SK-N-SH (cell line): ENCODE measurements at regions not wholly inside any gene's neighbourhood (a gene's known extent, or its start where the extent isn't known, plus 50 kb on each side); places are given as distances from the start of the nearest gene placed in this dataset.

Source experiments
- CTCF ChIA-PET: fragments of 300-600, 350-600 bp; formaldehyde crosslinking; extraction: SDS; loops from one replicate; lab custom pipeline; 2021; lab: Yijun Ruan, JAX
- POLR2A ChIA-PET: fragments of 350-600 bp; sonication (Branson Sonifier 250); formaldehyde crosslinking; extraction: SDS; loops from one replicate; lab custom pipeline; 2020; ENCODE audit warnings: antibody characterized with exemption, inconsistent platforms; lab: Yijun Ruan, JAX
- DNase-seq: peaks from one replicate; pipeline ENCODE4 v3.0.0; 2012
- H2AFZ ChIP-seq: fragments of 200-600 bp; sonication (generic); 2 replicates; pipeline ENCODE4 v1.8.1; 2016; ENCODE audit warnings: antibody characterized with exemption, mild to moderate bottlenecking, low read depth
- H3F3A ChIP-seq: fragments of 200-600 bp; sonication (generic); replicated peaks from 2 replicates; pipeline ENCODE3; 2016; ENCODE audit warnings: antibody characterized with exemption, mild to moderate bottlenecking; ENCODE audit not compliant: insufficient read depth
- H3K27ac ChIP-seq, 2 experiments: fragments of 200-500 bp in 1 of 2; fragments of 200-600 bp in 1 of 2; sonication (Bioruptor generic) in 1 of 2; sonication (generic), shearing (Covaris generic) in 1 of 2; 2 replicates each; pipeline versions ENCODE4 v1.5.1 to v1.6.1; 2014 to 2016; ENCODE audit warnings: low read depth in 2 of 2, inconsistent platforms in 1 of 2, low read length in 1 of 2, mild to moderate bottlenecking in 1 of 2, mixed read lengths in 1 of 2
- H3K27me3 ChIP-seq: fragments of 200-600 bp; sonication (generic), shearing (Covaris generic); 2 replicates; pipeline ENCODE4 v1.6.1; 2016; ENCODE audit warnings: mixed run types; ENCODE audit not compliant: insufficient read depth
- H3K36me3 ChIP-seq, 2 experiments: fragments of 200-500 bp in 1 of 2; fragments of 200-600 bp in 1 of 2; sonication (Bioruptor generic) in 1 of 2; sonication (generic) in 1 of 2; replicated peaks in 1 of 2; 2 replicates each; pipeline versions ENCODE3 to v1.5.1; 2014 to 2016; ENCODE audit warnings: low read length in 1 of 2, mild to moderate bottlenecking in 1 of 2; ENCODE audit not compliant: insufficient read depth in 2 of 2, control insufficient read depth in 1 of 2
- H3K4me1 ChIP-seq, 2 experiments: fragments of 200-500 bp in 1 of 2; fragments of 200-600 bp in 1 of 2; sonication (Bioruptor generic) in 1 of 2; sonication (generic), shearing (Covaris generic) in 1 of 2; 2 replicates each; pipeline versions ENCODE4 v1.5.1 to v1.6.1; 2014 to 2016; ENCODE audit warnings: low read depth in 1 of 2, low read length in 1 of 2, mixed run types in 1 of 2; ENCODE audit not compliant: insufficient read depth in 2 of 2, control insufficient read depth in 1 of 2
- H3K4me2 ChIP-seq: fragments of 200-600 bp; sonication (generic), shearing (Covaris generic); 2 replicates; pipeline ENCODE4 v1.6.1; 2017; ENCODE audit warnings: mixed run types
- H3K4me3 ChIP-seq, 2 experiments: fragments of 200-500 bp in 1 of 2; fragments of 200-600 bp in 1 of 2; sonication (Bioruptor generic) in 1 of 2; sonication (generic), shearing (Covaris generic) in 1 of 2; 2 replicates each; pipeline versions ENCODE4 v1.5.1 to v1.8.1; 2014 to 2016; ENCODE audit warnings: low read depth in 2 of 2, inconsistent platforms in 1 of 2, low read length in 1 of 2, mild to moderate bottlenecking in 1 of 2, mixed read lengths in 1 of 2, moderate library complexity in 1 of 2
- H3K79me2 ChIP-seq: fragments of 200-600 bp; sonication (generic); 2 replicates; pipeline ENCODE4 v1.8.1; 2017; ENCODE audit warnings: mild to moderate bottlenecking; ENCODE audit not compliant: insufficient read depth
- H3K9ac ChIP-seq: fragments of 200-600 bp; sonication (generic); 2 replicates; pipeline ENCODE4 v1.6.1; 2017; ENCODE audit warnings: mixed run types
- H3K9me2 ChIP-seq: fragments of 200-600 bp; sonication (generic); 2 replicates; pipeline ENCODE4 v1.6.1; 2017; ENCODE audit warnings: mixed run types
- H3K9me3 ChIP-seq: fragments of 200-600 bp; sonication (generic); 2 replicates; pipeline ENCODE4 v1.6.1; 2017; ENCODE audit warnings: mixed run types, mild to moderate bottlenecking, moderate library complexity
- H4K20me1 ChIP-seq: fragments of 200-600 bp; sonication (generic); 2 replicates; pipeline ENCODE4 v1.6.1; 2017; ENCODE audit warnings: mild to moderate bottlenecking, mixed run types; ENCODE audit not compliant: insufficient read depth
- EZH2phosphoT487 ChIP-seq: fragments of 200-600 bp; sonication (generic); IDR thresholded peaks from 2 replicates; pipeline ENCODE4 v1.6.1; 2017; ENCODE audit warnings: low read depth, mixed run types, mild to moderate bottlenecking, antibody characterized with exemption, moderate library complexity, borderline replicate concordance
- FOSL2 ChIP-seq: IDR thresholded peaks from 2 replicates; pipeline ENCODE4 v1.4.0; 2012; ENCODE audit warnings: low read depth, mild to moderate bottlenecking, moderate library complexity, borderline replicate concordance
- FOXJ3 ChIP-seq: sonication (generic); formaldehyde crosslinking; IDR thresholded peaks from 2 replicates; pipeline ENCODE4 v1.5.1; 2020; ENCODE audit warnings: mild to moderate bottlenecking, missing genetic modification reagents
- FOXM1 ChIP-seq: IDR thresholded peaks from 2 replicates; pipeline ENCODE4 v1.4.0; 2012; ENCODE audit warnings: low read depth, mild to moderate bottlenecking
- GABPA ChIP-seq: IDR thresholded peaks from 2 replicates; pipeline ENCODE4 v1.4.0; 2012; ENCODE audit warnings: low read depth, mild to moderate bottlenecking
- GATA2 ChIP-seq: sonication (generic); formaldehyde crosslinking; IDR thresholded peaks from 2 replicates; pipeline ENCODE4 v1.5.0; 2020; ENCODE audit warnings: mild to moderate bottlenecking, missing genetic modification reagents
- IRF3 ChIP-seq: fragments of 150-350 bp; IDR thresholded peaks from 2 replicates; pipeline ENCODE4 v1.6.1; 2016; ENCODE audit warnings: mild to moderate bottlenecking, low read depth, low read length
- MXI1 ChIP-seq: IDR thresholded peaks from 2 replicates; pipeline ENCODE4 v1.6.1; 2012; ENCODE audit warnings: mild to moderate bottlenecking, low read depth, low read length, improper control_type of control experiment
- NRF1 ChIP-seq: IDR thresholded peaks from 2 replicates; pipeline ENCODE4 v1.6.1; 2012; ENCODE audit warnings: low read depth, mild to moderate bottlenecking, low read length
- REST ChIP-seq: IDR thresholded peaks from 2 replicates; pipeline ENCODE4 v1.6.1; 2012; ENCODE audit warnings: mild to moderate bottlenecking, low read depth, low read length, moderate library complexity
- RXRA ChIP-seq: IDR thresholded peaks from 2 replicates; pipeline ENCODE4 v1.4.0; 2012; ENCODE audit warnings: low read depth, mild to moderate bottlenecking, borderline replicate concordance
- SIN3A ChIP-seq: IDR thresholded peaks from 2 replicates; pipeline ENCODE4 v1.6.1; 2012; ENCODE audit warnings: low read depth, mild to moderate bottlenecking, low read length, moderate library complexity, borderline replicate concordance
- TEAD4 ChIP-seq: IDR thresholded peaks from 2 replicates; pipeline ENCODE4 v1.4.0; 2012; ENCODE audit warnings: mild to moderate bottlenecking, borderline replicate concordance; ENCODE audit not compliant: insufficient read depth
- USF1 ChIP-seq: IDR thresholded peaks from 2 replicates; pipeline ENCODE4 v1.4.0; 2012; ENCODE audit warnings: low read depth, borderline replicate concordance
- WGBS: methylation state at CpG from one replicate; pipeline ENCODE4 v1.1.6; 2017; ENCODE audit warnings: low lambda C conversion rate; 5-methylcytosine and 5-hydroxymethylcytosine counted together
- TF ChIP-seq, protein P1 (sequence below): IDR thresholded peaks from 2 replicates; pipeline ENCODE4 v1.4.0; 2012; ENCODE audit warnings: low read depth
- TF ChIP-seq, protein P2 (sequence below): fragments of 200-600 bp; sonication (generic); IDR thresholded peaks from 2 replicates; pipeline ENCODE4 v1.6.1; 2017; ENCODE audit warnings: antibody characterized with exemption, mild to moderate bottlenecking, moderate library complexity

GRCh38 chr11:33480626-33481025, 220.0 kb downstream of the C11orf91 start:
- H3K4me2 ChIP-seq: no peak overlapping the region
- ChIA-PET CTCF (no interaction called here), POLR2A (no interaction called here)
- H3K27me3 ChIP-seq: no peaks in the 10 kb centered on the region
- H3K79me2 ChIP-seq: peaks cover 100% of the 10 kb centered on the region
- no peak overlapping the region for H3K4me3 ChIP-seq
- H4K20me1 ChIP-seq: peaks cover 90% of the 10 kb centered on the region
- no peak overlapping the region for H3K27ac ChIP-seq
- no peak overlapping the region for H3K9ac ChIP-seq
- peaks cover 8% of the 10 kb centered on the region for H3F3A ChIP-seq
- WGBS: 87% methylated on average over 3 of the region's 3 CpGs
- H3K9me2 ChIP-seq: no peaks in the 10 kb centered on the region
- no peak overlapping the region for H2AFZ ChIP-seq
- no peaks in the 10 kb centered on the region for H3K36me3 ChIP-seq
- no peak for DNase-seq
- TF ChIP-seq FOXM1 (no peak), MXI1 (no peak), USF1 (no peak), SIN3A (no peak), FOSL2 (no peak), EZH2phosphoT487 (no peak), NRF1 (no peak), GATA2 (CRISPR knock-in tag) (no peak), GABPA (no peak), FOXJ3 (no peak), RXRA (no peak), IRF3 (no peak), REST (no peak), TEAD4 (no peak)
- TF ChIP-seq, protein P1, sequence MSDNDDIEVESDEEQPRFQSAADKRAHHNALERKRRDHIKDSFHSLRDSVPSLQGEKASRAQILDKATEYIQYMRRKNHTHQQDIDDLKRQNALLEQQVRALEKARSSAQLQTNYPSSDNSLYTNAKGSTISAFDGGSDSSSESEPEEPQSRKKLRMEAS: no peak
- TF ChIP-seq, protein P2, sequence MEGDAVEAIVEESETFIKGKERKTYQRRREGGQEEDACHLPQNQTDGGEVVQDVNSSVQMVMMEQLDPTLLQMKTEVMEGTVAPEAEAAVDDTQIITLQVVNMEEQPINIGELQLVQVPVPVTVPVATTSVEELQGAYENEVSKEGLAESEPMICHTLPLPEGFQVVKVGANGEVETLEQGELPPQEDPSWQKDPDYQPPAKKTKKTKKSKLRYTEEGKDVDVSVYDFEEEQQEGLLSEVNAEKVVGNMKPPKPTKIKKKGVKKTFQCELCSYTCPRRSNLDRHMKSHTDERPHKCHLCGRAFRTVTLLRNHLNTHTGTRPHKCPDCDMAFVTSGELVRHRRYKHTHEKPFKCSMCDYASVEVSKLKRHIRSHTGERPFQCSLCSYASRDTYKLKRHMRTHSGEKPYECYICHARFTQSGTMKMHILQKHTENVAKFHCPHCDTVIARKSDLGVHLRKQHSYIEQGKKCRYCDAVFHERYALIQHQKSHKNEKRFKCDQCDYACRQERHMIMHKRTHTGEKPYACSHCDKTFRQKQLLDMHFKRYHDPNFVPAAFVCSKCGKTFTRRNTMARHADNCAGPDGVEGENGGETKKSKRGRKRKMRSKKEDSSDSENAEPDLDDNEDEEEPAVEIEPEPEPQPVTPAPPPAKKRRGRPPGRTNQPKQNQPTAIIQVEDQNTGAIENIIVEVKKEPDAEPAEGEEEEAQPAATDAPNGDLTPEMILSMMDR: no peak
- H3K9me3 ChIP-seq: no peaks in the 10 kb centered on the region
- H3K4me1 ChIP-seq: peaks cover 7 to 18% of the 10 kb centered on the region in 2 experiments
